Liver (tissue), 3 donors: ENCODE measurements at regions not wholly inside any gene's neighbourhood (a gene's known extent, or its start where the extent isn't known, plus 50 kb on each side); places are given as distances from the start of the nearest gene placed in this dataset.

ENCODE experiments used
- CTCF ChIP-seq: fragments of 150-350 bp; IDR thresholded peaks from 2 replicates; pipeline ENCODE4 v1.5.1; 2017; ENCODE audit warnings: improper control_type of control experiment, low read depth, low read length; ENCODE audit not compliant: missing input control
- RAD21 ChIP-seq, 2 donors: IDR thresholded peaks; 2 replicates each; pipeline ENCODE4 v1.6.1; 2016; ENCODE audit warnings: antibody characterized with exemption in 2 of 2, mild to moderate bottlenecking in 2 of 2
- TF ChIP-seq, protein P1 (sequence below): IDR thresholded peaks from 2 replicates; pipeline ENCODE4 v1.6.1; 2016; ENCODE audit warnings: antibody characterized with exemption
- TF ChIP-seq, protein P2 (sequence below): IDR thresholded peaks from 2 replicates; pipeline ENCODE4 v1.6.1; 2016; ENCODE audit warnings: antibody characterized with exemption, mild to moderate bottlenecking
- donor health status: healthy.
- donor health status: healthy.

DNA sequence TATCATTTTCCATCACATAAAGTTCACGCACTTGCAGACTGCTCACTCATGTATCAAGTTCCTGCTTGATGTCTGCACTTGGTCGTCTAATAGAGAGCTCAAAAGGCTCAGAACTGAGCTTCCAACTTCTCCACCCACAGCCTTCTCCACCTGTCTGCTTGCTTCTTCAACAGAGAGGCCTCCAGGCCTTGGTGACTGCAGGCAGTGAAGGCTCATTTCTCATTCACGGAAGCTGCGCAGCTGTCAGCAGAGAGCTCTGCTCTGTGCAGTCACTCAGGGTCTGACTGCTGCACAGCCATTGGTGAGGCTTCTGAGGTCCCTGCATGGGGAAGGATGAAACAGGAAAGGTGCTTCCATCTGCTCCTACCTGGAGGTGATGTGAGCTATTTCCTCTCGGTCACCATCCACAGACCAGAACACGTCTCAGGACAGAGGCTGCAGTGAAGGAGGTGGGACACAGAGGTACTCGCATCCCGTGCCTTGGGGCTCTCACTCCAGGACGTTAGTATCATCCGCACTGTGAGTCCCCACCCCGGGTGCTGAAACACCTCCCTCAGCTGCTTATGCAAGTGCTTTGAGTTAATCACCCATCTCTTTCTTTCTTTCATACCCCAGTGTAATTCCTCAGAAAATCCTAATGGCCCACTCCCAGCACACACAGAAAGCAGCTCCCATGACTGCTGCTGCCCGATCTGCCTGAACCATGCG is 126.2 kb downstream of the TMEM18 start:
- TF ChIP-seq CTCF (no peak), RAD21 (IDR thresholded peaks at IDR 0.05) (no peak)
- TF ChIP-seq, protein P1, sequence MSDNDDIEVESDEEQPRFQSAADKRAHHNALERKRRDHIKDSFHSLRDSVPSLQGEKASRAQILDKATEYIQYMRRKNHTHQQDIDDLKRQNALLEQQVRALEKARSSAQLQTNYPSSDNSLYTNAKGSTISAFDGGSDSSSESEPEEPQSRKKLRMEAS: no peak
- TF ChIP-seq, protein P2, sequence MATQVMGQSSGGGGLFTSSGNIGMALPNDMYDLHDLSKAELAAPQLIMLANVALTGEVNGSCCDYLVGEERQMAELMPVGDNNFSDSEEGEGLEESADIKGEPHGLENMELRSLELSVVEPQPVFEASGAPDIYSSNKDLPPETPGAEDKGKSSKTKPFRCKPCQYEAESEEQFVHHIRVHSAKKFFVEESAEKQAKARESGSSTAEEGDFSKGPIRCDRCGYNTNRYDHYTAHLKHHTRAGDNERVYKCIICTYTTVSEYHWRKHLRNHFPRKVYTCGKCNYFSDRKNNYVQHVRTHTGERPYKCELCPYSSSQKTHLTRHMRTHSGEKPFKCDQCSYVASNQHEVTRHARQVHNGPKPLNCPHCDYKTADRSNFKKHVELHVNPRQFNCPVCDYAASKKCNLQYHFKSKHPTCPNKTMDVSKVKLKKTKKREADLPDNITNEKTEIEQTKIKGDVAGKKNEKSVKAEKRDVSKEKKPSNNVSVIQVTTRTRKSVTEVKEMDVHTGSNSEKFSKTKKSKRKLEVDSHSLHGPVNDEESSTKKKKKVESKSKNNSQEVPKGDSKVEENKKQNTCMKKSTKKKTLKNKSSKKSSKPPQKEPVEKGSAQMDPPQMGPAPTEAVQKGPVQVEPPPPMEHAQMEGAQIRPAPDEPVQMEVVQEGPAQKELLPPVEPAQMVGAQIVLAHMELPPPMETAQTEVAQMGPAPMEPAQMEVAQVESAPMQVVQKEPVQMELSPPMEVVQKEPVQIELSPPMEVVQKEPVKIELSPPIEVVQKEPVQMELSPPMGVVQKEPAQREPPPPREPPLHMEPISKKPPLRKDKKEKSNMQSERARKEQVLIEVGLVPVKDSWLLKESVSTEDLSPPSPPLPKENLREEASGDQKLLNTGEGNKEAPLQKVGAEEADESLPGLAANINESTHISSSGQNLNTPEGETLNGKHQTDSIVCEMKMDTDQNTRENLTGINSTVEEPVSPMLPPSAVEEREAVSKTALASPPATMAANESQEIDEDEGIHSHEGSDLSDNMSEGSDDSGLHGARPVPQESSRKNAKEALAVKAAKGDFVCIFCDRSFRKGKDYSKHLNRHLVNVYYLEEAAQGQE: no peak
